Forelimb muscle (tissue), 1 donor: ENCODE measurements at regions not wholly inside any gene's neighbourhood (a gene's known extent, or its start where the extent isn't known, plus 50 kb on each side); places are given as distances from the start of the nearest gene placed in this dataset.
"Not testable (repeated sequence)": the region's sequence is repeated elsewhere in the genome, so short reads cannot be mapped to it uniquely, and the experiment has no call there.

Source experiments
- DNase-seq: peaks from one replicate; pipeline ENCODE4 v3.0.0-alpha.2; 2013; ENCODE audit warnings: low read depth

DNA sequence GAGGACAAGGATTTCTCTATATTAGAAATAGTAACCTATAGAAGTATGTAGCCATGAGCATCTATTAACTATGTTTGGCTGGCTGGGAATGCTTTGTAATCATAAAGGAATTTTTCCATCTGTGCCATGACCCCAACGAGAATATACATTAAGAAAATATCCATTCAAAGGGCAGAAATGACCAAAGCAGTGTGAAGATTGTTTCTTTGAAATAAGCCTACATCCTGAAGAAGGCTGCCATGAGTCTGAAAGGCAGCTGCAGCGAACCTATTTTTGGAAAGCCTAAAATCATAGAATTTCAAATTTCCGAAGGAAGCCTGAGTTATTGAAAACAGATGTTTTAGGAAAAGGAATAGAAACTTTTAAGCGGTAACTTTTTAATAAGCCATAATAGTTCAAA lies 244.2 kb upstream of the FOXK1 start:
- no peak for DNase-seq

DNA sequence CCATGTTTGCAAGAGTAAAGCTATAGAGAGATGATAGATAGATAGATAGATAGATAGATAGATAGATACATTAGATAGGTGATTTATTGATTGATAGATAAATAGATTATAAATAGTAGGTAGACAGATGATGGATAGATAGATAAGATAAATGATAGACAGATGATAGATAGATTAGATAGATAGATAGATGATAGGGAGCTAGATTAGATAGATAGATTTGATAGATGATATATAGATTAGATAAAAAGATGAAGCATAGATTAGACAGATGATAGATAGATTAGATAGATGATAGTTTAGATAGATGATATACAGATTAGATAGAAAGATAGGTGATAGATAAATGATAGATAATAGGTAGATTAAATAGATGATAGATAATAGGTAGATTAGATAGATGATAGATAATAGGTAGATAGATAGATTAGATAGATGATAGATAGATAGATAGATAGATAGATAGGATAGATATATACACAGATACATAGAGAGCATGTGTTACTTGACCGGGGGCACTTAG lies 243.3 kb upstream of the FOXK1 start:
- no peak for DNase-seq

DNA sequence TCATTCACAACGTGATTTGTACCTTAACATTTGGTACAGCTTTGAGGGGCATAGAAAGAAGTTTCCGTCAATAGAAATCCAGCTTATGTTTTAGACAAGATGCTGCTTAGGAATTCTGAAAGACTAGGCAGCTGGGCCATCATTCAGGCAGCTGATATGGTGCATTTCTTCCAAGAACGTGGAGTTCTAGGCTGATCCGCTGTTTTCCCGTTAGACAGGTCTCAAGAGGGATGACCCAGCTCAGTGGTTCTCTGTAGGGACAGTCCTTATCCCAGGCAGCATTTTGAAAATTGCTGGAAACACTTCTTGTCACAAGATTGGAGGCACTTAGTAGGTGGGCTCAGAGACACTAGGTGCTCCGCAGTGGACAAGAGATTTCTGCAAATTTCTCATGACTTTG lies 242.7 kb upstream of the FOXK1 start:
- DNase-seq, result no peak

DNA sequence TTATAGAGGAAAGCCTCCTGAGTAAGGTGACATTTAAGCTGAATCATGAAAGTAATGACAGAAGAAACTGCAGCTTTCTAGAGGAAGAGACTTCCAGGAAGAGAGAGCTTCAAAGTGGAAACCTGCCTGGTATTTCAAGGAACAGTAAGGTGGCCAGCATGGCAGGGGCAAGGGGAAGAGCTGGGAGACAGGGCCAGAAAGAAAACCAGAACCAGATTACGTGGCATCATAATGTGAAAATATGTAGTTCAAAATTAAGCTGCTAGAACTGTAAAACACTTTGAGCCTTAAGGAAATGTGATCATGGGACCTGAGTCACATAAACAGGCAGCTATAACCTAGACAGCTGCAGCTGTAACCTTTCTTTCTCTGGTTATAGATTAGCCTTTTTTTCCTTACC lies 238.0 kb upstream of the FOXK1 start:
- no peak for DNase-seq

DNA sequence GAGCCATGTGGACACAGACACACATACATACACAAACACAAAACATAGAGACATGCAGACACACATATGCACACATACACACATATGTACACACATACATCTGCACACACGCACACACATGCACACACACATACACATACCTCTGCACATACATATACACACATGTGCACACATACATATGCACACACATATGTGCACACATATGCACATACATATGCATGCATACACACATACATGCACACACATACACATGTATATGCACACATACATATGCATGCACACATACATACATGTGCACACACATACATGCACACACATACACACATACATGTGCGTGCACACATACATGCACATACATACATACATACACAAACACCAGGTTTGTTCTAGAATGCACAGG lies 236.3 kb upstream of the FOXK1 start:
- no peak for DNase-seq

DNA sequence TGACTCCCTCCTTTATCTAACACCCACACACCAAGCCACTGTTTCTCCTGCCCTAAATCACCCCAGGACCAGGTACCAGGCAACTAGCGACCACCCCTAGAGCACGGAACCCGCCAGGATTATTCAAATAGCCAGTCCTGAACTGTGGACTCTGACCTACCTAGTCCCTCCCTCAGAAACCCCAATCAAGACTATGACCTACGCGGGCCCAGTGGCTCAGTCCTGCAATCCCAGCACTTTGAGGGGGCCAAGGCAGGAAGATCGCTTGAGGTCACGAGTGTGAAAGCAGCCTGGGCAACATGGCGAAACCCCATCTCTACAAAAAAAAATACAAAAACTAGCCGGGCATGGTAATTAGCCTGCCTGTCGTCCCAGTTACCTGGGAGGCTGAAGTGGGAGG lies 232.8 kb upstream of the FOXK1 start:
- DNase-seq, result no peak

DNA sequence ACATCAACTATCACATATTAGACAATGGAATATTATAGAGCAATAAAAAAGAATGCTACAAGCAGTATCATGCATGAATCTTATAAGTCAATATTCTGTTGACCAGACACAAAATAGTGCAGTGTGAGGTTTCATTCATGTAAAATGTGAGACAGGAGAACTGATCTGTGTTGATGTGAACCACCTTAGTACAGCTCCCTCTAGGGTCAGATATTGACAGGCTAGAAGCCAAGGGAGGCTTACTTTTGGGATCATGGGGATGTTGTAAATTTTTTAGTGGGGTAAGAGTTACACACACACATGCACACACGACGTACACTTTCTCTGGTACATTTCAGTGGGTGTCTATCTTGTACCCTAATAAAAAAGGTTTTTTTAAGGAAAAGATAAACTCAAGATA lies 231.6 kb upstream of the FOXK1 start:
- no peak for DNase-seq

DNA sequence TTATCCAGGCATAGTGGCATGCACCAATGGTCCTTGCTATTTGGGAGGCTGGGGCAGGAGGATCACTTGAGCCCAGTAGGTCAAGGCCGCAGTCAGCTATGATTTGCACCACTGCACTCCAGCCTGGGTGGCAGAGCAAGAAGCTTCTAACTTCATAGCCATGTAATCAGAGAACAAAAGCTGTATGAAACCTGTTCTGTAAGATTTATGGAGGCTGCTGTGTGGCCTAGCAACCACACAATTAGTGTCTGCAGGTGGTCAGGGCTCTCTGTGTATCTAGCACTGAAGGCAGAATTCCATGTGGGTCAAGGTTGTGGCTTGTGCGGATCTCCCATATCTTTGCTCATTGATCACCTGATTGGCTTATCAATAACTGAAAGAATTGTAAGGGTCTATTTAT lies 221.5 kb upstream of the FOXK1 start:
- no peak for DNase-seq

DNA sequence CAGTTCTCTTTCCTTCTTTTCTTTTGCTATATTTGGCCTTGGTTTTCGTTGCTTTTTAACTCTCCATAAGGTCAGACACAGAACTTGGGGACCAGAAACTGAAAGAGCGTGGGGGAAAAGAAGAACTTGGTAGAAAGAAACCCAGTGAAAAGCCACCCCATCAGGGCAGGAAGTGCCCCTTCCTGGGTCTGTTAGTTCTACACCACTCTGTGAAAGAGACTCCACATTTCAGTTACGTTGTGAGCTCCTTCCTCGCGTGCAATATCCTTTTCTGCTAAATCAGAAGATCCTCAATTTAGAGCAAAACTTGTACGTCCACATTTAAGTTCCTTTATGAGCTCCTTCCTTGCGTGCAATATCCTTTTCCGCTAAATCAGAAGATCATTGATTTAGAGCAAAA lies 220.6 kb upstream of the FOXK1 start:
- DNase-seq, result no peak

DNA sequence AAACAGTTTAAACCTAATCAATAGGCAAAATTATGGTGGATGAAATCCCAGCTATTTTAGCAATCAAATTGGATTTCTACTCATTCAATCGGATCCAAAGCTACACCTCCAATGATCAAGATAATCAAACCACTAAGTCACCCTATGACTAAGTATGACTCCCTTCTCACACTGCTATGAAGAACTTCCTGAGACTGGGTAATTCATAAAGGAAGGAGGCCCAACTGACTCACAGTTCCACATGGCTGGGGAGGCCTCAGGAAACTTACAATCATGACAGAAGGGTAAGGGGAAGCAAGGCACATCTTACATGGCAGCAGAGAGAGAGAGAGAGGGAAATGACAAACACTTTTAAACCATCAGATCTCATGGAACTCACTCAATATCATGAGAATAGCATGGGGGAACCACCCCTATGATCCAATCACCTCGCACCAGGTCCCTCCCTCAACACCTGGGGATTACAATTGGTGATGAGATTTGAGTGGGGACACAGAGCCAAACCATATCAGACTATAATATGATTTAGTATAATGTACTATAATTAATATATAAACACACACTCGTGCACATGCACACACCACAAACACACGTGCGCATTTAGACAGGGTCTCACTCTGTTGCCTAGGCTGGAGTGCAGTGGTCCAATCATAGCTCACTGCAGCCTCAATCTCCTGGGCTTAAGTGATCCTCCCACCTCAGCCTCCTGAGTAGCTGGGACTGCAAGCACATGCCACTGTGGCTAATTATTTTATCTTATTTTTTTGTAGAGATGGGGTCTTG lies 213.6 kb upstream of the FOXK1 start:
- DNase-seq, result no peak

DNA sequence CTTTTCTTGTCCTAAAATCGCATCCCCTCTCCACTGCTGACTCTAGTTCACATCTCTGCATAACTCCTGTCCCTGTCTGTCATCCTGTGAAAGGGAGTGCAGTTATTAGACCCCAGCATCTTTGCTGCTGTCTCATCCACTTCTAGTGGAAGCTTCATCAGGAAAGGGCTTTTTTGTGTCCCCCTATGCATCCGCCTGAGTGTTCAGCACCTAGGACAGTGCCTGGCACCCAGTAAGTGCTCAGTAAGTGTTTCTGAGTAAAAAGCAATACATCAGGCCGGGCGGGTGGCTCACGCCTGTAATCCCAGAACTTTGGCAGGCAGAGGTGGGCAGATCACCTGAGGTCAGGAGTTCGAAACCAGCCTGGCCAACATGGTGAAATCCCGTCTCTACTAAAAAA lies 211.8 kb upstream of the FOXK1 start:
- no peak for DNase-seq

DNA sequence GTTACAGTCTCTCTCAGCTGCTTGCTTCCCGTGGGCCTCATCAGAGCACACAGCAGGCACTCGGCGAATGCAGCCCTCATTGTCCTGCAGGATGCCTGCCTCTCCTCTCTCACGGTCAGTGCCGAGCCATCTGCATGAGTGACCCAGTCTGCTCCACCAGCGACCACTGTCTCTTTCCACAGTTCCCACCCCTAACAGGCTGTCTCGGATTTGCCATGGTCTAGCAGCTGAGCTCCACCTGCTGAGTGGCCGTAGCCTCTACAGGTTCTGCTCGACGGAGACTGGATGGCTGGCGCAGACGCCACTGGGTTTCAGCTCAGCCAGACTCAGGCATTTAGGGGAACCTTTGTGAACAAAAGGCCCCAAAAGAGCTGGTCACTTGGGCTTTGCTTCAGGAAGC lies 209.4 kb upstream of the FOXK1 start:
- no peak for DNase-seq

DNA sequence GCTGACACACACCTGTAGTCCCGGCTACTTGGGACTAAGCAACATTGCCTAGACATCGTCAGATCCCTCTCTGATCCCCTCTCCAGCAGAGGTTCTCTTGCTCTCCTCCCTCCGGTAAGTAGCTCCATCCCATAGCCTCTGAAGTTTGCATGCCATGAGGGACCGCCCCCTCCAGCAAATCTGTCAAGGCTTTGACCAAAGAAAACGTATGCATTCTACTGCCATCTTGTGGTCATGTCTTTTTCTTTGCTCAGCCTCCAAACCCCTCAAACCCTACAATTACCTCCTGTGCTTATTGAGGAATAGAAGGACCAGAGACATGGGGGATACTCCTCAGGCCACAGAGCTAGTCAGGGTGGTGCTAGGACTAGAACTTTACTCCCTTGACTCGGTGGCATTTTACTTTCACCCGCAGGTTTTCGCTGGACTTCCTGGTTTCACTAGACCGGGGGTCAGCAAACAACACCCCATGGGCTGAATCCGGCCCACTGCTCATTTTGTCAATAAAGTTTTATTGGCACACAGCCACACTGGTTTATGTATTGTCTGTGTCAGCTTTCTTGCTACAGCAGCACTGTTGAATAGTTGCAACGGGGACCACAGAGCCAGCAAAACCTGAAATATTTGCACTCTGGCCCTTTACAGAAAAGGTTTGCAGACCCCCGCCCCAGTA lies 202.6 kb upstream of the FOXK1 start:
- no peak for DNase-seq

DNA sequence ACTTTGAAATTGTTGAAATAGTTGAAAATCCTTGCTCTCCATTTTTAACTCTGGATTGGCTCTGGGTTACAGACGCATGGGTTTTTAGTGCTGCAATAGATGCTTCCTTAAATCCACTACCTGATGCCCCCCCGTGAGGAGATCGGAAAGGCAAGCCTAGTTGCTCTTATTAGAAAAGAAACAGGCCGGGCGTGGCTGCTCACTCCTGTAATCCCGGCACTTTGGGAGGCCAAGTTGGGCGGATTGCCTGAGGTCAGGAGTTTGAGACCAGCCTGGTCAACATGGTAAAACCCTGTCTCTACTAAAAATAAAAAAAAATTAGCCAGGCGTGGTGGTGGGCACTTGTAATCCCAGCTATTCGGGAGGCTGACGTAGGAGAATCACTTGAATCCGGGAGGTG lies 202.0 kb upstream of the FOXK1 start:
- DNase-seq, result not testable (repeated sequence)

DNA sequence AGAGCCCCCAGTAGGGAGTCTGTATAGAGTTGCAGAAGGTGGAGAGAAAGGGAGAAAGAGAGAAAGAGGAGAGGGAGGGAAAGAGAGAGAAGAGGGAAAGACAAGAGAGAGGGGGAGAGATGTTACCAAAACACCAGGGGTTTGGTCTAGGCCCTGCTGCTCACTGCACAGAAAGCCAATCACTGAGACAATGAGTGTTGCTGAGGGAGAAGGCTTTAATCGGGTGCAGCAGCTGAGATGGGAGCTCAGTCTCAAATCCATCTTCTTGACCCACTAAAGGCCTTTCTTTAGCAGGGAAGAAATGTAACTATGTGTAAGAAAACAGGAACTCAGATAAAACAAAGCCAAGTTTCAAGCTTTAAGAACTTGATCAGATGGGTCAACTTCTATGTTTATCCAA lies 198.2 kb upstream of the FOXK1 start:
- DNase-seq, result no peak

DNA sequence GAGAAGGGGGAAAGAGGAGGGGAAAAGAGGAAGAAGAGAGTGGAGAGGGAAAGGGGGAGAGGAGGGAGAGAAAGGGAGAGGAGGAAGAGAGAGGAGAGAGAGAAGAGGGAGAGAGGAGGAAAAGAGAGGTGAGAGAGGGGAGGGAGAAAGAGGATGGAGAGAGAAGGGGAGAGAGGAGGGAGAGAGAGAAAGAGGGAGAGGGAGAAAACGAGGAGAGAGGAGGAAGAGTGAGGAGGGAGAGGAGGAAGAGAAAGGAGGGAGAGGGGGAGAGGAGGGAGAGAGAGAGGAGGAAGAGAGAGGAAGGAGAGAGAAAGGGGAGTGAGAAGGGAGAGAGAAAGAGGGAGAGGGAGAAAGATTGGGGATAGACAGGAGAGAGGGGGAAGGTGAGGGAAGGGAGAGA lies 197.6 kb upstream of the FOXK1 start:
- no peak for DNase-seq

DNA sequence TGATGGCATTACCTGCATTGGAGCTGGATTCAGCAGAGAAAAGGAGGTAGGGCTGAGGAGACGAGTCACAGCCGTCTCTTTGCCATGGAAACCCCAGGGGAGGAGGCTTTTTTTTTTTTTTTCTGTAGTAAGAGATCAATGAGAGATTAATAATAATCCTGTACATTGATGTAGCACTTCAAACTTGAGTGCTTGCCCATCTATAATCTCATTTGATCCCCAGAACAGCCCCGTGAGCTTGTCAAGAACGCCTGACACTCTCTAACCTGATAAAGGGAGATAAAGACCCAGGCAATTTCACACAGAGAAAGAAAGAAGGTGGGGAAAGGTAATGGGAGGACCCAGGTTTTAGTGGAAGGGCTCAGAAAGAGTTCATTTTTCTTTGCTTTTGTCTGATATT lies 195.2 kb upstream of the FOXK1 start:
- DNase-seq, result no peak

DNA sequence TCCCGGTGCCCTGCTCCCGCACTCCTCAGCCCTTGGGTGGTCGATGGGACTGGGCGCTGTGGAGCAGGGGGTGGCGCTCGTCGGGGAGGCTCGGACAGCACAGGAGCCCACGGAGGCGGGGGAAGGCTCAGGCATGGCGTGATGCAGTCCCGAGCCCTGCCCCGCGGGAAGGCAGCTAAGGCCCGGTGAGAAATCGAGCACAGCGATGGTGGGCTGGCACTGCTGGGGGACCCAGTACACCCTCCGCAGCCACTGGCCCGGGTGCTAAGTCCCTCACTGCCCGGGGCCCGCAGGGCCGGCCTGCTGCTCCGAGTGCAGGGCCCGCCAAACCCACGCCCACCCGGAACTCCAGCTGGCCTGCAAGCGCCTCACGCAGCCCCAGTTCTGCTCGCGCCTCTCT lies 185.2 kb upstream of the FOXK1 start:
- DNase-seq, result not testable (repeated sequence)

DNA sequence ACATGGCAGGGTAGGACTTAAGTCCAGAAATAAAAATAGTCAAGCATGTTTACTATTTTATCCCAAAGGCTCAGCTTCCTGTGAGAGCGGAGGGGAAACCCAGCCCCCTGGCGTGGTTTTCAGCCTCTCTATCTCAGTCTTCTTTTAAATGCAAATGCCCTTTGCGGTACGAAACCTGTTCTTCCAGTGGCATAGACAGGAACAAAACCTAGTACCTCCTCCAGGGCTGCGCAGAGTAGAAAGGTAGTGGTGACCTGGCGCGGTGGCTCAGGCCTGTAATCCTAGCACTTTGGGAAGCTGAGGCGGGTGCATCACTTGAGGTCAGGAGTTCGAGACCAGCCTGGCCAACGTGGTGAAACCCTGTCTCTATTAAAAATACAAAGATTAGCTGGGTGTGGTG lies 181.3 kb upstream of the FOXK1 start:
- DNase-seq, result no peak

DNA sequence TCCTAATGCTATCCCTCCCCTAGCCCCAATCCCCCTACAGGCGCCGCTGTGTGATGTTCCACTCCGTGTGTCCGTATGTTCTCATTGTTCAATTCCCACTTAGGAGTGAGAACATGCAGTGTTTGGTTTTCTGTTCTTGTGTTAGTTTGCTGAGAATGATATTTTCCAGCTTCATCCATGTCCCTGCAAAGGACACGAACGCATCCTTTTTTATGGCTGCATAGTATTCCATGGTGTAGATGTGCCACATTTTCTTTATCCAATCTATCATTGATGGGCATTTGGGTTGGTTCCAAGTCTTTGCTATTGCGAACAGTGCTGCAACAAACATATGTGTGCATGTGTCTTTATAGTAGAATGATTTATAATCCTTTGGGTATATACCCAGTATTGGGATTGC lies 174.2 kb upstream of the FOXK1 start:
- not testable (repeated sequence) for DNase-seq

DNA sequence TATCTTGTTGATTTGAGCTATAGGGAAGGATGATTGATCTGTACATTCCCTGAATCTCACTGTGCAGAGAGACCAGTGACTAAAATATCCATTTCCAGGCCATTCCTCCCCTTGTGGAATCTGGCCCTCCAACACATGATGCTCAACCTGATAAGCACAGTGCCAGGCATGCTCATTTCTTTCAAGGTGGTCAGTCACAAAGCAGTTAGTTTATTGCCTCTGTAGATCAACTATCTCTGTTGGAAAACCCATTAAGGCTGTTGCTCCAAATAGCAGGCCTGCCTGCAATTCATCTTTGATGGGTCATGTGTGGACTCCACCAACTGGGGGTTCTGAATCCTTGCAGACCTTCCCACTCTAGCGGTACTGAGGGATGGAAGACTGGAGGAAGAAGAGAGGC lies 168.6 kb upstream of the FOXK1 start:
- DNase-seq, result no peak

DNA sequence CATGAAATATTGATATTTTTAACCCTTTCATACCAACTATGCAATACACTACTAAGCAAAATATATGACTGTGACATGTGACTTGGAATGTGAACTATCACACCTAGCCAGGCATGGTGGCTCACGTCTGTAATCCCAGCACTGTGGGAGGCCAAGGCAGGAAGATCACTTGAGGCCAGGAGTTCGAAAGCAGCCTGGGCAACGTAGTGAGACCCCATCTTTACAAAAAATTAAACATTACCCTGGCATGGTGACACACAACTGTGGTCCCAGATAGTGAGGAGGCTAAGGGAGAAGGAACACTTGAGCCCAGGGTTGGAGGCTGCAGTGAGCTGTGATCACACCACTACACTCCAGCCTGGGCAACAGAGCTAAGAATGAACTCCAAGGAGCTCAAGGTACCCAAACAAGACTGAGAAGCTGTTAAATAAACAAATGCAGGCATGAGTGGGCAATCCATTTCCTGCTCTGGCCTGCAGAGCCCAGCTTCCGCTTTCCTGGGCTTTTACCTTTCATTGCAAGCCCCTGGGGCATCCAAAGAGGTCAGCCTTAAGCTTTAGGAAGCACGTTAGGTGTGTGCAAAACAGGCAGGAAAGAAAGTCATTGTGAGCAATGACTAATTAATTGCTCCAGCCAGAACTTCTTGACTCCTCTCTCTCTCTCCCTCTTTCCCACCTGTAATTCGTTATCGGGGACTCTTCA lies 162.1 kb upstream of the FOXK1 start:
- DNase-seq, result no peak

DNA sequence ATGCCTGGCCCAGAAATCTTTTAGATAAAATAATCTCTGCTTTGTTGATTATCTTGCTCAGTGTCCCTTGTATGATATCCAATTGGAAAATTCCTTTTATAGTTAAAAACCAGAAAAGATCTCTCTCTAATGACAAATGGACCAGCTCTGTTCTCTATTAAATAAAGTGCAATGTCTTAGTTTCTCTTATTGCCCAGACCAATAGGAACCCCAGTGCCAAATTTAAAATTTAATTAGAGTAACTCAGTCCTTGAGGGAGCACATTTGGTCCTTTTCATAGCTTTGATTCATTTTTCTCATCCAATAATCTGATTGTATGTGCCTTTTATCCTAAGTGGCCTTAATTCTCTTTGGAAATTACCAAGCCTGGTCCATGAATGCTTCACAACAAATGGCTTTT lies 158.9 kb upstream of the FOXK1 start:
- DNase-seq, result no peak
